Activated T-helper 2 cell treated with anti-CD3 and anti-CD28 coated beads, Interferon-gamma antibody, Interleukin-2, Interleukin-4, amounts not matched to agents 10 μg/mL and 5 μg/mL and 100 μg/mL, durations not matched to agents 14 hours and 24 hours and 36 hours (primary cell): ENCODE measurements at regions not wholly inside any gene's neighbourhood (a gene's known extent, or its start where the extent isn't known, plus 50 kb on each side); places are given as distances from the start of the nearest gene placed in this dataset.
"Not testable (repeated sequence)": the region's sequence is repeated elsewhere in the genome, so short reads cannot be mapped to it uniquely, and the experiment has no call there.

Experiments used
- DNase-seq: peaks from one replicate; pipeline ENCODE4 v3.0.0; 2021; ENCODE audit warnings: low spot score
- H3K27ac Mint-ChIP-seq: one replicate; pipeline ENCODE4 v1.8.0; 2021; ENCODE audit warnings: mixed read lengths
- H3K27me3 Mint-ChIP-seq: one replicate; pipeline ENCODE4 v1.8.0; 2021; ENCODE audit warnings: low read depth, mixed read lengths
- H3K36me3 Mint-ChIP-seq: one replicate; pipeline ENCODE4 v1.8.0; 2021; ENCODE audit warnings: low read depth, mixed read lengths
- H3K4me1 Mint-ChIP-seq: one replicate; pipeline ENCODE4 v1.8.0; 2021; ENCODE audit warnings: low read depth, mixed read lengths
- H3K4me3 Mint-ChIP-seq: one replicate; pipeline ENCODE4 v1.8.0; 2021; ENCODE audit warnings: low read depth, mild to moderate bottlenecking, moderate library complexity, mixed read lengths
- H3K9me3 Mint-ChIP-seq: one replicate; pipeline ENCODE4 v1.8.0; 2021; ENCODE audit warnings: mixed read lengths
- intact Hi-C: fragments of 100-400 bp; cut with micrococcal nuclease; formaldehyde crosslinking; loops from one replicate; pipeline ENCODE4 v1.15.1; 2023

- intact Hi-C loops, H3K27me3 Mint-ChIP-seq, H3K9me3 Mint-ChIP-seq, DNase-seq, H3K4me3 Mint-ChIP-seq, H3K4me1 Mint-ChIP-seq, H3K27ac Mint-ChIP-seq, H3K36me3 Mint-ChIP-seq: not testable (repeated sequence)
Measured at GRCh38 chr2:215889240-215889969, 123.9 kb downstream of the MREG start.

GRCh38 chr2:215888680-215889079 is 124.7 kb downstream of the MREG start:
- no peaks in the 10 kb centered on the region for H3K9me3 Mint-ChIP-seq
- DNase-seq, result no peak
- no peak overlapping the region for H3K4me3 Mint-ChIP-seq
- no peaks in the 10 kb centered on the region for H3K36me3 Mint-ChIP-seq
- no peaks in the 10 kb centered on the region for H3K4me1 Mint-ChIP-seq
- H3K27ac Mint-ChIP-seq, result no peak overlapping the region
- peaks cover 4% of the 10 kb centered on the region for H3K27me3 Mint-ChIP-seq
- intact Hi-C loops, result no loop called here

- no peaks in the 10 kb centered on the region for H3K4me1 Mint-ChIP-seq
- no peak overlapping the region for H3K27ac Mint-ChIP-seq
- peaks cover 4% of the 10 kb centered on the region for H3K27me3 Mint-ChIP-seq
- H3K36me3 Mint-ChIP-seq, result no peaks in the 10 kb centered on the region
- H3K9me3 Mint-ChIP-seq, result no peaks in the 10 kb centered on the region
- no peak for DNase-seq
- no peak overlapping the region for H3K4me3 Mint-ChIP-seq
- intact Hi-C loops, result no loop called here
Measured at GRCh38 chr2:215887303-215887702, 126.0 kb downstream of the MREG start.

GRCh38 chr2:215886022-215886421 is 127.3 kb downstream of the MREG start:
- intact Hi-C loops, result no loop called here
- no peak for DNase-seq
- H3K36me3 Mint-ChIP-seq, result no peaks in the 10 kb centered on the region
- H3K27ac Mint-ChIP-seq, result no peak overlapping the region
- H3K9me3 Mint-ChIP-seq, result no peaks in the 10 kb centered on the region
- no peaks in the 10 kb centered on the region for H3K4me1 Mint-ChIP-seq
- peaks cover 2% of the 10 kb centered on the region for H3K27me3 Mint-ChIP-seq
- no peak overlapping the region for H3K4me3 Mint-ChIP-seq

- H3K4me3 Mint-ChIP-seq, result no peak overlapping the region
- no peak overlapping the region for H3K27ac Mint-ChIP-seq
- no peaks in the 10 kb centered on the region for H3K36me3 Mint-ChIP-seq
- no peaks in the 10 kb centered on the region for H3K9me3 Mint-ChIP-seq
- no peaks in the 10 kb centered on the region for H3K4me1 Mint-ChIP-seq
- H3K27me3 Mint-ChIP-seq, result peaks cover 2% of the 10 kb centered on the region
- DNase-seq, result no peak
- intact Hi-C loops, result no loop called here
Measured at GRCh38 chr2:215885536-215885935, 127.8 kb downstream of the MREG start.

GRCh38 chr2:215884451-215885087 is 128.8 kb downstream of the MREG start:
- intact Hi-C loops, result no loop called here
- no peak for DNase-seq
- Mint-ChIP-seq H3K27me3 (peaks cover 2% of the 10 kb centered on the region), H3K4me3 (no peak overlapping the region), H3K9me3 (no peaks in the 10 kb centered on the region), H3K36me3 (no peaks in the 10 kb centered on the region), H3K4me1 (no peaks in the 10 kb centered on the region), H3K27ac (no peak overlapping the region)

- Mint-ChIP-seq H3K36me3 (no peaks in the 10 kb centered on the region), H3K27me3 (peaks cover 2% of the 10 kb centered on the region), H3K4me1 (no peaks in the 10 kb centered on the region), H3K9me3 (no peaks in the 10 kb centered on the region), H3K27ac (no peak overlapping the region), H3K4me3 (no peak overlapping the region)
- no peak for DNase-seq
- intact Hi-C loops, result no loop called here
Measured at GRCh38 chr2:215883799-215884198, 129.6 kb downstream of the MREG start.

- DNase-seq, result no peak
- H3K9me3 Mint-ChIP-seq, result no peaks in the 10 kb centered on the region
- H3K27ac Mint-ChIP-seq, result no peak overlapping the region
- H3K4me3 Mint-ChIP-seq, result no peak overlapping the region
- no peaks in the 10 kb centered on the region for H3K4me1 Mint-ChIP-seq
- H3K36me3 Mint-ChIP-seq, result no peaks in the 10 kb centered on the region
- peaks cover 2% of the 10 kb centered on the region for H3K27me3 Mint-ChIP-seq
- intact Hi-C loops, result no loop called here
Measured at GRCh38 chr2:215882689-215883088, 130.7 kb downstream of the MREG start.

- no peak overlapping the region for H3K27ac Mint-ChIP-seq
- H3K36me3 Mint-ChIP-seq, result no peaks in the 10 kb centered on the region
- no peaks in the 10 kb centered on the region for H3K9me3 Mint-ChIP-seq
- H3K4me1 Mint-ChIP-seq, result no peaks in the 10 kb centered on the region
- intact Hi-C loops, result no loop called here
- H3K27me3 Mint-ChIP-seq, result peaks cover 4% of the 10 kb centered on the region
- no peak for DNase-seq
- no peak overlapping the region for H3K4me3 Mint-ChIP-seq
Measured at GRCh38 chr2:215881582-215881981, 131.8 kb downstream of the MREG start.

GRCh38 chr2:215880970-215881369 is 132.4 kb downstream of the MREG start:
- peaks cover 8% of the 10 kb centered on the region for H3K27me3 Mint-ChIP-seq
- no peaks in the 10 kb centered on the region for H3K36me3 Mint-ChIP-seq
- no peak overlapping the region for H3K27ac Mint-ChIP-seq
- intact Hi-C loops, result no loop called here
- DNase-seq, result no peak
- no peak overlapping the region for H3K4me3 Mint-ChIP-seq
- H3K4me1 Mint-ChIP-seq, result no peaks in the 10 kb centered on the region
- H3K9me3 Mint-ChIP-seq, result no peaks in the 10 kb centered on the region

GRCh38 chr2:215879977-215880940 is 133.1 kb downstream of the MREG start:
- Mint-ChIP-seq H3K27me3 (peaks cover 12% of the 10 kb centered on the region), H3K4me3 (no peak overlapping the region), H3K36me3 (no peaks in the 10 kb centered on the region), H3K4me1 (no peaks in the 10 kb centered on the region), H3K9me3 (no peaks in the 10 kb centered on the region), H3K27ac (no peak overlapping the region)
- DNase-seq, result no peak
- intact Hi-C loops, result no loop called here

- intact Hi-C loops, result no loop called here
- Mint-ChIP-seq H3K27ac (no peak overlapping the region), H3K27me3 (peaks cover 13% of the 10 kb centered on the region), H3K4me1 (no peaks in the 10 kb centered on the region), H3K4me3 (no peak overlapping the region), H3K9me3 (no peaks in the 10 kb centered on the region), H3K36me3 (no peaks in the 10 kb centered on the region)
- no peak for DNase-seq
Measured at GRCh38 chr2:215879331-215879730, 134.0 kb downstream of the MREG start.
